ENCODE measurements at regions not wholly inside any gene's neighbourhood (a gene's known extent, or its start where the extent isn't known, plus 50 kb on each side); places are given as distances from the start of the nearest gene placed in this dataset.

- H3K27ac ChIP-seq, result no peak overlapping the region
- no peak overlapping the region for H3K4me3 ChIP-seq
- no peak for TF ChIP-seq CTCF (IDR thresholded peaks at IDR 0.05)
- DNase-seq (no peak), ATAC-seq (no peak)
- H3K9me3 ChIP-seq, result no peaks in the 10 kb centered on the region
- intact Hi-C loops (cut with DNase I), result no loop called here
- H3K27me3 ChIP-seq (ENCODE audit: low read depth), result no peaks in the 10 kb centered on the region
- H3K36me3 ChIP-seq, result no peaks in the 10 kb centered on the region
- no peaks in the 10 kb centered on the region for H3K4me1 ChIP-seq
Observed at GRCh38 chr4:72902354-72902753, 167.2 kb downstream of the COX18 start.

- DNase-seq (no peak), ATAC-seq (no peak)
- H3K27ac ChIP-seq, result no peak overlapping the region
- no peaks in the 10 kb centered on the region for H3K27me3 ChIP-seq (ENCODE audit: low read depth)
- intact Hi-C loops (cut with DNase I), result no loop called here
- no peaks in the 10 kb centered on the region for H3K4me1 ChIP-seq
- H3K4me3 ChIP-seq, result no peak overlapping the region
- H3K9me3 ChIP-seq, result no peaks in the 10 kb centered on the region
- H3K36me3 ChIP-seq, result no peaks in the 10 kb centered on the region
- no peak for TF ChIP-seq CTCF (IDR thresholded peaks at IDR 0.05)
Observed at GRCh38 chr4:72901553-72901952, 168.0 kb downstream of the COX18 start.

GRCh38 chr4:72900952-72901351 lies 168.6 kb downstream of the COX18 start:
- DNase-seq (no peak), ATAC-seq (no peak)
- intact Hi-C loops (cut with DNase I), result no loop called here
- H3K27me3 ChIP-seq (ENCODE audit: low read depth), result no peaks in the 10 kb centered on the region
- H3K27ac ChIP-seq, result no peak overlapping the region
- H3K9me3 ChIP-seq, result no peaks in the 10 kb centered on the region
- no peaks in the 10 kb centered on the region for H3K4me1 ChIP-seq
- TF ChIP-seq CTCF (IDR thresholded peaks at IDR 0.05), result no peak
- no peak overlapping the region for H3K4me3 ChIP-seq
- H3K36me3 ChIP-seq, result no peaks in the 10 kb centered on the region

- H3K27me3 ChIP-seq (ENCODE audit: low read depth), result no peaks in the 10 kb centered on the region
- intact Hi-C loops (cut with DNase I), result no loop called here
- no peak for TF ChIP-seq CTCF (IDR thresholded peaks at IDR 0.05)
- DNase-seq (no peak), ATAC-seq (no peak)
- no peak overlapping the region for H3K27ac ChIP-seq
- no peaks in the 10 kb centered on the region for H3K4me1 ChIP-seq
- H3K4me3 ChIP-seq, result no peak overlapping the region
- no peaks in the 10 kb centered on the region for H3K9me3 ChIP-seq
- no peaks in the 10 kb centered on the region for H3K36me3 ChIP-seq
Observed at GRCh38 chr4:72899621-72900020, 169.9 kb downstream of the COX18 start.

GRCh38 chr4:72899214-72899613 lies 170.3 kb downstream of the COX18 start:
- Histone ChIP-seq H3K4me1 (peaks cover 2% of the 10 kb centered on the region), H3K4me3 (no peak overlapping the region), H3K9me3 (no peaks in the 10 kb centered on the region), H3K36me3 (no peaks in the 10 kb centered on the region), H3K27ac (no peak overlapping the region), H3K27me3 (ENCODE audit: low read depth) (no peaks in the 10 kb centered on the region)
- intact Hi-C loops (cut with DNase I), result no loop called here
- TF ChIP-seq CTCF (IDR thresholded peaks at IDR 0.05), result no peak
- DNase-seq (no peak), ATAC-seq (no peak)

- intact Hi-C loops (cut with DNase I), result no loop called here
- DNase-seq, result no peak
- Histone ChIP-seq H3K4me3 (no peak overlapping the region), H3K36me3 (no peaks in the 10 kb centered on the region), H3K4me1 (peaks cover 16% of the 10 kb centered on the region), H3K27me3 (ENCODE audit: low read depth) (no peaks in the 10 kb centered on the region), H3K27ac (peak overlapping the region; percentile 66), H3K9me3 (no peaks in the 10 kb centered on the region)
- ATAC-seq, result peak; percentile 87 to 91
- no peak for TF ChIP-seq CTCF (IDR thresholded peaks at IDR 0.05)
Observed at GRCh38 chr4:72896515-72896914, 173.0 kb downstream of the COX18 start.
